ENCODE measurements at regions not wholly inside any gene's neighbourhood (a gene's known extent, or its start where the extent isn't known, plus 50 kb on each side); places are given as distances from the start of the nearest gene placed in this dataset.

GRCh38 chr13:65613004-65613403 lies 1617.1 kb downstream of the PCDH9 start:
- Mint-ChIP-seq H3K9me3 (peaks cover 0 to 5% (median 0%) of the 10 kb centered on the region in 7 donors), H3K4me3 (no peak overlapping the region), H3K27ac (no peak overlapping the region), H3K27me3 (no peaks in the 10 kb centered on the region), H3K4me1 (peaks cover 0 to 3% (median 0%) of the 10 kb centered on the region in 3 donors), H3K36me3 (no peaks in the 10 kb centered on the region)
- ATAC-seq (ENCODE audit: low read depth in 2 of 2) (no peak), DNase-seq (no peak)

DNA sequence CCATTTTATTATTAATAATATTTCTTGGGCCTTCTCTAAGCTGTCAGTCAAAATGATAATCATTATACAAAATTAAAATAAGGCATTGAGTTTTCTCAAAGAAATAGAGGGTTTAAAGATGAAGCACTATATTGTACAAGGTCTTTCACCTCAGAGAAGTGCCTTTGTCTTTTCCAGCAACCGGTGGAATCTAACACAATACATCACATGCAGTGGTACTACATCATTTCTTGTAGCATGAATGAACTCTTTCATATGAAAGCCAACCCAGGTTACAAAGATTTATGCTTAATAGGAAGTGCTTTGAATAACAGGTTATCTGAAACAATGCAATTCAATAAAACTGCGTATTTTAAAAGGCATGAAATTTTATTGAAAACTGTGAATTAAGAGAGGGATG lies 1620.8 kb downstream of the PCDH9 start:
- no peak for ATAC-seq (ENCODE audit: low read depth in 2 of 2)
- no peak overlapping the region for H3K4me3 Mint-ChIP-seq
- no peaks in the 10 kb centered on the region for H3K9me3 Mint-ChIP-seq
- H3K36me3 Mint-ChIP-seq: no peaks in the 10 kb centered on the region
- no peak for DNase-seq
- H3K27me3 Mint-ChIP-seq: no peaks in the 10 kb centered on the region
- no peak overlapping the region for H3K27ac Mint-ChIP-seq
- peaks cover 0 to 3% (median 0%) of the 10 kb centered on the region in 3 donors for H3K4me1 Mint-ChIP-seq

DNA sequence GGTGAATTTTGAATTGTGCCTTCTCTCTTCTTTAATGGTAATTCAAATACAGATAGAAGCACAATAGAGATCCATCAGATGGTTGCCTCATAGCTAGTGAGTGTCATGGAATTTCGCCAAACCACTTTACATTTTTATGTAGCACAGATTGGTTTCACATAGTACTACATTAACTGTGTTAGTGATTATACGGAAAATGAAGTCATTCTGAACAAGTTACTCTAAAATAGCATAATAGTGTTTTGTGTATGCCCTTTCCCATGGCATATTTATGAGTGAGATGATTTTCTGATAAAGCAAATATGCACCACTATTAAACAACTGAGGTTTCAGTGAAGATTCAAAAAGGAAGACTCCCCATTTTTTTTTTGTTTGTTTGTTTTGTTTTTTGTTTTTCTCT lies 1623.5 kb downstream of the PCDH9 start:
- no peak overlapping the region for H3K4me3 Mint-ChIP-seq
- no peaks in the 10 kb centered on the region for H3K4me1 Mint-ChIP-seq
- no peak for DNase-seq
- no peaks in the 10 kb centered on the region for H3K36me3 Mint-ChIP-seq
- no peak overlapping the region for H3K27ac Mint-ChIP-seq
- H3K9me3 Mint-ChIP-seq: no peaks in the 10 kb centered on the region
- H3K27me3 Mint-ChIP-seq: no peaks in the 10 kb centered on the region
- ATAC-seq (ENCODE audit: low read depth in 2 of 2): no peak

DNA sequence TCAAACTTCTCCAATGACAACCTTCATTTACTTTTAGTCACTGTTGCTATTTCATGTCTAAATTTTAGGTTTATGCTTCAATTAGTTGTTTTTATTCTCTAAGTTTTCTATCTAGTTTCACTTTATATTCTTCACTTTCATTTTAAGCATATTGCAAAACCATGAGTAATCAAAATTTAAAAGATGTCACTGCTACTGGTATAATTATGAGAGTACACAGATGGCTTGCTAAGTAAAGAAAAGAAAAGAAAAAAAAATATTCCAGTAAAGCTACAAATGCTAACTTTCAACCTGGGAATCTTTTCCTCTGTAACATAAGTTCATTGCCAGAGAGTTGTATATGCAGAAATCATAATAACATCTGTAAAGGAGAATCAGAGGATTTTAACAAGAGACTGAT lies 1624.7 kb downstream of the PCDH9 start:
- Mint-ChIP-seq H3K27me3 (no peaks in the 10 kb centered on the region), H3K4me3 (no peak overlapping the region), H3K4me1 (no peaks in the 10 kb centered on the region), H3K9me3 (no peaks in the 10 kb centered on the region), H3K27ac (no peak overlapping the region), H3K36me3 (no peaks in the 10 kb centered on the region)
- no peak for DNase-seq
- no peak for ATAC-seq (ENCODE audit: low read depth in 2 of 2)

DNA sequence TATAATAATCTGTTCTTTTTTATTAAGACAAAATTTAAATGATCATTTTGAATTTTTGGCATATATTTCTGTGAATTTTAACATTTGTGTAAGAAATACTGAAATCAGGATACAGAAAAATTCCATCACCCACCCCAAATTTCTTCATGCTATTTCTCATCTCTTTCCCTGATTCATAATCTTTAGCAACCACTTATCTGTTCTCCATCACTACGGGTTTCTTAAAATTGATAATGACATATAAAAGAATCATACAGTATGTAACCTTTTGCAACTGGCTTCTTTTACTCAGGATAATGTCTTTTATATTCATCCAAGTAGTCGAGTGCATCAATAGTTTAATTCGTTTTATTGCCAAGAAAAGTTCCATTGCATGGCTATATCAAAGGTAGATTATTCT lies 1627.0 kb downstream of the PCDH9 start:
- no peak overlapping the region for H3K27ac Mint-ChIP-seq
- H3K9me3 Mint-ChIP-seq: no peaks in the 10 kb centered on the region
- DNase-seq (no peak), ATAC-seq (ENCODE audit: low read depth in 2 of 2) (no peak)
- H3K4me3 Mint-ChIP-seq: no peak overlapping the region
- no peaks in the 10 kb centered on the region for H3K36me3 Mint-ChIP-seq
- H3K27me3 Mint-ChIP-seq: no peaks in the 10 kb centered on the region
- H3K4me1 Mint-ChIP-seq: no peaks in the 10 kb centered on the region

- H3K9me3 Mint-ChIP-seq: no peaks in the 10 kb centered on the region
- no peaks in the 10 kb centered on the region for H3K36me3 Mint-ChIP-seq
- no peaks in the 10 kb centered on the region for H3K4me1 Mint-ChIP-seq
- ATAC-seq (ENCODE audit: low read depth in 2 of 2): no peak
- no peaks in the 10 kb centered on the region for H3K27me3 Mint-ChIP-seq
- no peak overlapping the region for H3K4me3 Mint-ChIP-seq
- no peak overlapping the region for H3K27ac Mint-ChIP-seq
- no peak for DNase-seq
Measured at GRCh38 chr13:65601855-65602254, 1628.3 kb downstream of the PCDH9 start.

DNA sequence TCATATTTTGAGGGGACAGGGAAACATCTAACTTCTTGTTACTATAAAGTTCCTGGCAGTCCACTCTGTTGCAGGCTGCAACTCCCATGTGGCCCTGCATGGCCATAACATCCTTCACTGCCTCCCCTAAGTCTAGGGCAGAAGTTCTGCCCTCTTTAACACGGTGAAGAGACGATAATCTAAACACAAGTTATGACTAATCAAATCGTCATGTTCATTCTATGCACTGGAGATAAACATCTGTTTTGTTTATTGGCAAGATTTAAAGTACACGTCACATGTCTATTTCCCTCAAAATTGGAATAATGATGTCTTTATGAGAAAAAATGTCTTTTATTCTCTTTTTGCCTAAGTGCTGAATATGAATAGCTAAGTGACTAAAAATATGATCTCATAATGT lies 1629.4 kb downstream of the PCDH9 start:
- no peak for ATAC-seq (ENCODE audit: low read depth in 2 of 2)
- H3K27me3 Mint-ChIP-seq: no peaks in the 10 kb centered on the region
- H3K27ac Mint-ChIP-seq: no peak overlapping the region
- no peak overlapping the region for H3K4me3 Mint-ChIP-seq
- H3K9me3 Mint-ChIP-seq: no peaks in the 10 kb centered on the region
- H3K36me3 Mint-ChIP-seq: no peaks in the 10 kb centered on the region
- no peak for DNase-seq
- H3K4me1 Mint-ChIP-seq: no peaks in the 10 kb centered on the region

DNA sequence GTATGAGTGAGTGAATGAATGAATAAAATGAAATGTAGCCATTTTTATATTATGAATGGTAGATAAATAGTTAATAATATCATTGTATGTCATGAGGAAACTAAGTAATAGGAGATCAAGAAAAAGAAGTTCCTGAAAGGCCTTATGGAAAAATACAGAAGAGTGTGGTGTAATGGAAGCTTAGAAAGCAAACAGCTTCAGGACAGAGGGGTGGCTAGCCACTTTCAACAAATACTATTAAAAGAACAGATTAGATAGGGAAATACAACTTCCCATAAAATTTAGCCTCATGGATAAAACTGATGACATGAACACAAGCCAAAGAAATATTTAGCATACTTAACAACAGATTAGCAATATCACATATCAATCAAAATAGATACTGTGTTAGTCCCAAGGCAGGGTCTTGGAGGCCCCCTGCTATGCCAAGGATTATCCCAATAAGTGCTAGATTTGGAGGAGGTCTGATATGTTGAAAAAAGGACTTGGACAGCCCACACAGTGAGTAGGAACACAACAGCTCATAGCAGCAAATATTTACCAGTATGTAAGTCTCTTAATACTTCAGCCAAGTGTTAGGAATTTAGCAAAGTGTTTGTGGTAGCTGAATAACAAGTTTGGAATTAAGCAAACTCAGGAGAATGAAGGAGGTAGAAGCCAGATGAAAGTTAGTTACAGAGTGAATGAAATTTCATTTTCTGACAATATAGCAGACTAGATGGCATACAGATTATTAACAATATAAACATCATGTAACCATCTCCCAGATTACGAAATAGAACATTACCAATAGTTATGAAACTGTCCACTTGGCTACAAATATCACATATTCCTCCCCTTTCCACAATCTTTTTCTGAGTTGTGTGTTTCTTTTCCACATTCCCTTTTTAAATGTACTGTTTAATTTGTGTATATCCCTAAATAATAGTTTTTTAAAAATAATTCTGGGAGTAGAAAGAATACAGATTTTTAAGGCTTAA lies 1632.0 kb downstream of the PCDH9 start:
- H3K4me1 Mint-ChIP-seq: no peaks in the 10 kb centered on the region
- no peaks in the 10 kb centered on the region for H3K9me3 Mint-ChIP-seq
- no peaks in the 10 kb centered on the region for H3K27me3 Mint-ChIP-seq
- no peak overlapping the region for H3K4me3 Mint-ChIP-seq
- ATAC-seq (ENCODE audit: low read depth in 2 of 2) (no peak), DNase-seq (no peak)
- no peaks in the 10 kb centered on the region for H3K36me3 Mint-ChIP-seq
- H3K27ac Mint-ChIP-seq: no peak overlapping the region

DNA sequence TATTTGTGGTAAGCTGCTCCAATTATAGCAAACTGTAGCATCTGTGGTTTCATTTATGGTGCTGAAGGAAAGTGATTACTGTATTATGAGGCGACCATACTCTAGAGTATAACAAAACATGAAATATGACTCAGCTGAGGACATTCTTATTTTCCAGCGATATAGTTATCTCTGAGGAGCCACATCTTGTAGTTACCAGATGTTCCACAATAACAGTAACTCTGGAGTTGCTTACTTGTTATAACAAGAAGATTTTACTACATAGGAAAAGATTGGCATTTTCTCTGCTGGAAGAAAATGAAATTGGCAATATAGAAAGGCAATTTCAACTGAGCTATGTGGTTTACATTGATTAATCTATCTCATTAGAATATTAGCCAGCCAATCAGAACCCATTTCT lies 1634.2 kb downstream of the PCDH9 start:
- no peaks in the 10 kb centered on the region for H3K27me3 Mint-ChIP-seq
- no peaks in the 10 kb centered on the region for H3K36me3 Mint-ChIP-seq
- ATAC-seq (ENCODE audit: low read depth in 2 of 2) (no peak), DNase-seq (no peak)
- H3K9me3 Mint-ChIP-seq: peaks cover 0 to under 1% (median 0%) of the 10 kb centered on the region in 7 donors
- H3K27ac Mint-ChIP-seq: no peak overlapping the region
- H3K4me1 Mint-ChIP-seq: no peaks in the 10 kb centered on the region
- no peak overlapping the region for H3K4me3 Mint-ChIP-seq

- Mint-ChIP-seq H3K27ac (no peak overlapping the region), H3K4me1 (no peaks in the 10 kb centered on the region), H3K36me3 (no peaks in the 10 kb centered on the region), H3K4me3 (no peak overlapping the region), H3K27me3 (no peaks in the 10 kb centered on the region), H3K9me3 (peaks cover 0 to 12% (median 9%) of the 10 kb centered on the region in 7 donors)
- DNase-seq: no peak
- ATAC-seq (ENCODE audit: low read depth in 2 of 2): no peak
Measured at GRCh38 chr13:65594298-65594781, 1635.8 kb downstream of the PCDH9 start.

DNA sequence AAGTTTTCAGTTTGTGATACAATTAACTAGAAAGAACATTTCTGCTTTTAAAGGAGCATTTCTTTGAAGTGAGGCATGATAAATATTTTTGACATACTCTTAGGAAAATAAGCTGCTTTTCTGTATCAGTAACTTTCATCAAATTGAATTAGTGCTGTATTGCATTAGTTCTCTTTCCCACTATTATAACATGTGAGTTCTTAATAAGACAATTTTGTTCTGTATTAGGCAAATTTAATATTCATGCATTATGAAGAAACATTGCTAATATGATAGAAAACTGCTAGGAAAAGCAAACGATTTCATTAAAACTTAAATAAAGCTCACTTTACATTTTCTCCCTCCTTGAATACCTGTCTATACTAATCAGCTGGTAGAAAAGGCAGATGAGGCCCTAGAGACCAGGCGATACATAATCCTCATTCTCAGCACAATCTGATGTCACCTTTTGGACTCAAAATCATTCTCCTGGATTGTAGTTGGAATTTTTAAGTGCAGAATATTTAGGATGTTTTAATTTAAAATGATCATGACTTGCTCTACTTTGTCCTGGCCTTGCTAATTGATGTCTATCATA lies 1636.8 kb downstream of the PCDH9 start:
- DNase-seq (no peak), ATAC-seq (ENCODE audit: low read depth in 2 of 2) (no peak)
- Mint-ChIP-seq H3K27me3 (no peaks in the 10 kb centered on the region), H3K4me3 (no peak overlapping the region), H3K4me1 (no peaks in the 10 kb centered on the region), H3K27ac (no peak overlapping the region), H3K9me3 (peaks cover 0 to 18% (median 10%) of the 10 kb centered on the region in 7 donors), H3K36me3 (no peaks in the 10 kb centered on the region)

DNA sequence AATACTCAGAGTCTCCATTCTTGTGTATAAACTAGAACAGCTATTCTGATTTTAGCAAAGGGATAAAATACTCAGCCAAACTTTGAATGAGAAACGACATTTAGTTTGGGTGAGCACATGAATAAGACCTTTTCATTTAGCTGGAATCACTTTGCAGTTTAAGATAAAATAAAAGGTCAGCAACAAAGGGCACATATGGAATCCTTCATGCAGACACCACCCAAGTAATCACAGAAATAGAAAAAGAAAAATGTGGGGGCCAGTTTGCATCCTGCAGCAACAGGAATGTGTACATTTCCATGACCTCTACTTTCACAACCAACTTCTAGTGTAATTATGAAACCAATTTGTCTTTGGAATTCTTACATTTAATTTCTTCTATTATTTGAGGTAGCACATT lies 1637.4 kb downstream of the PCDH9 start:
- no peaks in the 10 kb centered on the region for H3K4me1 Mint-ChIP-seq
- H3K27ac Mint-ChIP-seq: no peak overlapping the region
- H3K4me3 Mint-ChIP-seq: no peak overlapping the region
- H3K27me3 Mint-ChIP-seq: no peaks in the 10 kb centered on the region
- peaks cover 0 to 18% (median 11%) of the 10 kb centered on the region in 7 donors for H3K9me3 Mint-ChIP-seq
- ATAC-seq (ENCODE audit: low read depth in 2 of 2): no peak
- no peaks in the 10 kb centered on the region for H3K36me3 Mint-ChIP-seq
- no peak for DNase-seq

DNA sequence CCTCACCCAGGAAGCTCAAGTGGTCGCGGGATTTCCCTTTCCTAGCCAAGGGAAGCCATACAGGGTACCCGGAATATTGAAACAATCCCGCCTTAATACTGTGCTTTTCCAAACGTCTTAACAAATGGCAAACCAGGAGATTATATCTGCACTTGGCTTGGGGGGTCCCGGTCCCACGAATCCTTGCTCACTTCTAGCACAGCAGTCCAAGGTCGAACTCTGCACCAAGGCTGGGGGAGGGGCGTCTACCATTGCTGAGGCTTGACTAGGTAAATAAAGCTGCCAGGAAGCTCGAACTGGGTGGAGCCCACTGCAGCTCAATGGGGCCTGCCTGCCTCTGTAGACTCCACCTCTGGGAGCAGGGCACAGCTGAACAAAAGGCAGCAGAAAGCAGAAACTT lies 1644.8 kb downstream of the PCDH9 start:
- ATAC-seq (ENCODE audit: low read depth in 2 of 2) (no peak), DNase-seq (no peak)
- Mint-ChIP-seq H3K4me1 (no peaks in the 10 kb centered on the region), H3K27ac (no peak overlapping the region), H3K36me3 (no peaks in the 10 kb centered on the region), H3K9me3 (peaks cover 4 to 15% (median 12%) of the 10 kb centered on the region in 7 donors), H3K4me3 (no peak overlapping the region), H3K27me3 (no peaks in the 10 kb centered on the region)

- Mint-ChIP-seq H3K9me3 (peaks cover 0 to 7% (median 4%) of the 10 kb centered on the region in 7 donors), H3K27me3 (no peaks in the 10 kb centered on the region), H3K27ac (no peak overlapping the region), H3K36me3 (no peaks in the 10 kb centered on the region), H3K4me3 (no peak overlapping the region), H3K4me1 (no peaks in the 10 kb centered on the region)
- DNase-seq (no peak), ATAC-seq (ENCODE audit: low read depth in 2 of 2) (no peak)
Measured at GRCh38 chr13:65584126-65584525, 1646.0 kb downstream of the PCDH9 start.
